ENCODE measurements at regions not wholly inside any gene's neighbourhood (a gene's known extent, or its start where the extent isn't known, plus 50 kb on each side); places are given as distances from the start of the nearest gene placed in this dataset.

DNA sequence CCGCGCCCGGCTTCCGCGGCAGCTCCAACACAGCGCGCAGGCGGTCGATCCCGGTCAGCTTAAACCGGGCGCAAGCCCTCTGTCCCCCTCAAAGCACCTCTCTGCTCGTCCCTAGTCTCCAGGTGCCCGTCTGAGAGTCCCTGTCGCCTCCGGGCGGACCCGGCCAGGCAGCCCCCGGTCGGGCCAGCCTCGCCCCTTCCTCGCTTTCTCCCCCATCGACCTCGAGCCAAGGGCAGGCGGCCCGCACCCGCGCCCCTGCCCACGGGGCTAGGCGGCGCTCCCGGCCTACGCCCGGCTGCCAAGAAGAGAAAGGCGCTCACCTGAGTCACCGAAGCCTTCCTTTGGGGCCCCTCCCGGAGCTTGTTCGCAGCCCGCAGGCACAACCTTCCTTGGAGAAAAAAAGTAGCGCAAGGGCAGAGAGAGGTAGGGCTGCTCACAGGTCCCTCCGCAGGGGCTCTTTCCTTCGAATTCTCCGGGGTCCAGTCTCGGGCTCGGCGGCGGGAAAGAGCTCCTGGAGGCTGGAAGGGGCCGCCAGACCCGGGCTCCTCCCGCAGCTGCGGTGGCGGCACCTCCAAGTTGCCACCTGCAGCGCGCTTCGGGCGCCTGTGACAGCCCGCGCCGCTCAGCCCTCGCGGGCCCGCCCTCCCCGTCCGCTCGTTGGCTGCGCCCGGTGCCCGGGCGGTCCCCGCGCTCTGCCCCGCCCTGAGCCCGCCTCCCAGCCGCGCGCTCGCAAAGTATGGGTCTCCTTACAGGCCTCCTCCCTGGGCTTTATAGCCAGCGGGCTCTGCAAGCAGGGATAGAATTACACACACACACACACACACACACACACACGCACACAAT lies 86.5 kb upstream of the EPB41L3 start:
- TF ChIP-seq, protein P1, sequence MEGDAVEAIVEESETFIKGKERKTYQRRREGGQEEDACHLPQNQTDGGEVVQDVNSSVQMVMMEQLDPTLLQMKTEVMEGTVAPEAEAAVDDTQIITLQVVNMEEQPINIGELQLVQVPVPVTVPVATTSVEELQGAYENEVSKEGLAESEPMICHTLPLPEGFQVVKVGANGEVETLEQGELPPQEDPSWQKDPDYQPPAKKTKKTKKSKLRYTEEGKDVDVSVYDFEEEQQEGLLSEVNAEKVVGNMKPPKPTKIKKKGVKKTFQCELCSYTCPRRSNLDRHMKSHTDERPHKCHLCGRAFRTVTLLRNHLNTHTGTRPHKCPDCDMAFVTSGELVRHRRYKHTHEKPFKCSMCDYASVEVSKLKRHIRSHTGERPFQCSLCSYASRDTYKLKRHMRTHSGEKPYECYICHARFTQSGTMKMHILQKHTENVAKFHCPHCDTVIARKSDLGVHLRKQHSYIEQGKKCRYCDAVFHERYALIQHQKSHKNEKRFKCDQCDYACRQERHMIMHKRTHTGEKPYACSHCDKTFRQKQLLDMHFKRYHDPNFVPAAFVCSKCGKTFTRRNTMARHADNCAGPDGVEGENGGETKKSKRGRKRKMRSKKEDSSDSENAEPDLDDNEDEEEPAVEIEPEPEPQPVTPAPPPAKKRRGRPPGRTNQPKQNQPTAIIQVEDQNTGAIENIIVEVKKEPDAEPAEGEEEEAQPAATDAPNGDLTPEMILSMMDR (conservative IDR thresholded peaks at IDR 0.05; ENCODE audit: low read depth, low read length), result no peak
- TF ChIP-seq EZH2 (IDR thresholded peaks at IDR 0.05; ENCODE audit: borderline replicate concordance, low read depth, low read length, poor library complexity, severe bottlenecking), result no peak
